OCI-LY7 (cell line): ENCODE measurements at regions not wholly inside any gene's neighbourhood (a gene's known extent, or its start where the extent isn't known, plus 50 kb on each side); places are given as distances from the start of the nearest gene placed in this dataset.

Source experiments
- BruUV-seq: library from RNA; stranded (reverse); fragments of 400-500 nt; replicated peaks from 2 replicates; lab custom pipeline; 2021; lab: Mats Ljungman, UMichigan
- CTCF ChIA-PET: fragments of 300-600 bp; sonication (Branson Sonifier 250); formaldehyde crosslinking; loops from one replicate; lab custom pipeline; 2022; ENCODE audit warnings: antibody characterized with exemption; ENCODE audit not compliant: unreplicated experiment; lab: Charles Lee
- POLR2A ChIA-PET: fragments of 300-600 bp; sonication (Branson Sonifier 250); formaldehyde crosslinking; loops from one replicate; lab custom pipeline; 2022; ENCODE audit warnings: antibody characterized with exemption; lab: Charles Lee
- DNase-seq: peaks from one replicate; pipeline ENCODE4 v3.0.0-alpha.2; 2015; ENCODE audit warnings: low spot score
- H2AFZ ChIP-seq: fragments of 200-600 bp; sonication (generic), shearing (Covaris generic); 2 replicates; pipeline ENCODE4 v1.6.1; 2014; ENCODE audit warnings: mild to moderate bottlenecking, antibody characterized with exemption, low read length, moderate library complexity
- H3K27ac ChIP-seq: fragments of 200-600 bp; sonication (generic); 2 replicates; pipeline ENCODE4 v1.5.1; 2014; ENCODE audit warnings: mixed run types, low read depth, mild to moderate bottlenecking, moderate library complexity, low read length, inconsistent platforms; ENCODE audit not compliant: poor library complexity, severe bottlenecking
- H3K36me3 ChIP-seq: fragments of 200-600 bp; sonication (generic); 2 replicates; pipeline ENCODE4 v1.6.1; 2014; ENCODE audit warnings: mild to moderate bottlenecking, antibody characterized with exemption, low read length, moderate library complexity, mixed read lengths; ENCODE audit not compliant: insufficient read depth
- H3K4me1 ChIP-seq: fragments of 200-600 bp; sonication (generic); 2 replicates; pipeline ENCODE4 v1.5.1; 2014; ENCODE audit warnings: mild to moderate bottlenecking, low read length; ENCODE audit not compliant: insufficient read depth, poor library complexity, severe bottlenecking
- H3K4me2 ChIP-seq: fragments of 200-600 bp; sonication (generic); 2 replicates; pipeline ENCODE4 v1.6.1; 2014; ENCODE audit warnings: mild to moderate bottlenecking, low read length
- H3K4me3 ChIP-seq: fragments of 200-600 bp; sonication (generic); 2 replicates; pipeline ENCODE4 v1.5.1; 2014; ENCODE audit warnings: mild to moderate bottlenecking, low read depth, low read length; ENCODE audit not compliant: poor library complexity, severe bottlenecking
- H3K79me2 ChIP-seq: fragments of 200-600 bp; sonication (generic); 2 replicates; pipeline ENCODE4 v1.6.1; 2016; ENCODE audit warnings: low read depth, mild to moderate bottlenecking, low read length, moderate library complexity, mixed read lengths; ENCODE audit not compliant: insufficient read depth
- H3K9me2 ChIP-seq: fragments of 200-600 bp; sonication (generic); 2 replicates; pipeline ENCODE4 v1.6.1; 2016; ENCODE audit warnings: mild to moderate bottlenecking, low read length, mixed read lengths; ENCODE audit not compliant: insufficient read depth
- H3K9me3 ChIP-seq: fragments of 200-600 bp; sonication (generic); 2 replicates; pipeline ENCODE4 v1.6.1; 2014; ENCODE audit warnings: mild to moderate bottlenecking, mixed run types, low read length, mixed read lengths
- H4K20me1 ChIP-seq: fragments of 200-600 bp; sonication (generic); 2 replicates; pipeline ENCODE4 v1.6.1; 2014; ENCODE audit warnings: mild to moderate bottlenecking, antibody characterized with exemption, low read length, moderate library complexity, mixed read lengths; ENCODE audit not compliant: insufficient read depth
- CTCF ChIP-seq: fragments of 200-600 bp; sonication (generic); conservative IDR thresholded peaks from 2 replicates; pipeline ENCODE4 v1.5.1; 2014; ENCODE audit warnings: mild to moderate bottlenecking, antibody characterized with exemption, low read length, moderate library complexity, mixed read lengths
- EZH2phosphoT487 ChIP-seq: fragments of 200-600 bp; sonication (generic); IDR thresholded peaks from 2 replicates; pipeline ENCODE4 v1.6.1; 2018; ENCODE audit warnings: low read depth, borderline replicate concordance, mild to moderate bottlenecking, mixed run types, antibody characterized with exemption, low read length, moderate library complexity, mixed read lengths
- intact Hi-C: fragments of 100-400 bp; cut with micrococcal nuclease; formaldehyde crosslinking; loops from one replicate; pipeline ENCODE4 v1.10.0; 2022; ENCODE audit not compliant: unreplicated experiment

GRCh38 chr5:2125171-2125900 lies 242.6 kb upstream of the IRX4 start:
- Histone ChIP-seq H3K79me2 (no peaks in the 10 kb centered on the region), H3K36me3 (no peaks in the 10 kb centered on the region), H3K27ac (no peak overlapping the region), H4K20me1 (no peaks in the 10 kb centered on the region), H3K4me3 (no peak overlapping the region), H3K4me1 (no peaks in the 10 kb centered on the region), H3K9me2 (no peaks in the 10 kb centered on the region), H2AFZ (no peak overlapping the region), H3K9me3 (no peaks in the 10 kb centered on the region), H3K4me2 (no peak overlapping the region)
- POLR2A ChIA-PET = no interaction called here
- CTCF ChIA-PET = no interaction called here
- intact Hi-C loops = no loop called here
- no peak for DNase-seq
- BruUV-seq = no TSS peak
- no peak for TF ChIP-seq CTCF
- TF ChIP-seq EZH2phosphoT487 = no peak

- no peaks in the 10 kb centered on the region for H3K9me3 ChIP-seq
- H4K20me1 ChIP-seq = no peaks in the 10 kb centered on the region
- H3K36me3 ChIP-seq = no peaks in the 10 kb centered on the region
- no peaks in the 10 kb centered on the region for H3K4me1 ChIP-seq
- POLR2A ChIA-PET = interaction anchor here (0.6 kb wide), 1 partner anchor 147 kb away, joined by 4 read pairs; no protein-coding TSS in a partner anchor
- BruUV-seq = no TSS peak
- no peak overlapping the region for H3K27ac ChIP-seq
- intact Hi-C loops = no loop called here
- H3K9me2 ChIP-seq = no peaks in the 10 kb centered on the region
- DNase-seq = no peak
- no peaks in the 10 kb centered on the region for H3K79me2 ChIP-seq
- TF ChIP-seq CTCF (no peak), EZH2phosphoT487 (no peak)
- CTCF ChIA-PET = no interaction called here
- no peak overlapping the region for H2AFZ ChIP-seq
- H3K4me3 ChIP-seq = no peak overlapping the region
- H3K4me2 ChIP-seq = no peak overlapping the region
Observed at GRCh38 chr5:2124434-2125170, 241.9 kb upstream of the IRX4 start.

- H3K27ac ChIP-seq = no peak overlapping the region
- H3K9me2 ChIP-seq = no peaks in the 10 kb centered on the region
- no TSS peak for BruUV-seq
- H3K36me3 ChIP-seq = no peaks in the 10 kb centered on the region
- no peak for DNase-seq
- intact Hi-C loops = no loop called here
- H3K9me3 ChIP-seq = no peaks in the 10 kb centered on the region
- H3K4me2 ChIP-seq = no peak overlapping the region
- H3K79me2 ChIP-seq = no peaks in the 10 kb centered on the region
- ChIA-PET CTCF (no interaction called here), POLR2A (interaction anchor here (0.6 kb wide), 1 partner anchor 147 kb away, joined by 4 read pairs; no protein-coding TSS in a partner anchor)
- no peak overlapping the region for H2AFZ ChIP-seq
- H4K20me1 ChIP-seq = no peaks in the 10 kb centered on the region
- no peak for TF ChIP-seq EZH2phosphoT487
- no peak for TF ChIP-seq CTCF
- H3K4me3 ChIP-seq = no peak overlapping the region
- no peaks in the 10 kb centered on the region for H3K4me1 ChIP-seq
Observed at GRCh38 chr5:2123874-2124273, 241.1 kb upstream of the IRX4 start.
